ENCODE measurements at regions not wholly inside any gene's neighbourhood (a gene's known extent, or its start where the extent isn't known, plus 50 kb on each side); places are given as distances from the start of the nearest gene placed in this dataset.

DNA sequence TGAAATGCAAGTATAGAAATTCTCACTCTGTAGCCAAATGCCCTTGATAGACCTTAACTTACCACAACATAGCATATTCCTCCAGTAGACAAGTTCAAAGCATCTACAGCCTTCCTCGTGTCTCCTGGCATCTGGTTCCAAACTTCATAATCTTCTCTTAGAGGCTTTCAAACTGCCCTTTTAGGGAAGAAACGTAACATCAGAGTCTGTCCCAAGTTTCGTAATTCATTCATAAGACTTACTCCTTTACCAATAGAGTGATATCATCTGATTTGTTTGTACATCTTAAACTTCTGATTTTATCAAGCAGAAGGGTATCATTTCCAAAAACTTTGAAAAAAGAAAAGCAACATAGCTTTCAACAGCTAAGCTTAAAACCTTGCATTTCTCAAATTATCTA lies 137.4 kb downstream of the SPRY2 start:
- H3K4me3 ChIP-seq (ENCODE audit: low read depth, low read length) = no peak overlapping the region
- TF ChIP-seq CTCF (conservative IDR thresholded peaks at IDR 0.05; ENCODE audit: low read depth, low read length) = no peak

GRCh38 chr13:80201694-80202468 lies 139.0 kb downstream of the SPRY2 start:
- no peak for DNase-seq (ENCODE audit: low read depth)
- H3K4me3 ChIP-seq (ENCODE audit: low read depth, low read length) = no peak overlapping the region
- no peak for TF ChIP-seq CTCF (conservative IDR thresholded peaks at IDR 0.05; ENCODE audit: low read depth, low read length)

More for the DNA sequence above, 137.4 kb downstream of the SPRY2 start:
- DNase-seq (ENCODE audit: low read depth) = no peak

- H3K4me3 ChIP-seq (ENCODE audit: low read depth, low read length) = no peak overlapping the region
Observed at GRCh38 chr13:80199585-80200292, 141.2 kb downstream of the SPRY2 start.

GRCh38 chr13:80199067-80199466 lies 141.9 kb downstream of the SPRY2 start:
- no peak for TF ChIP-seq CTCF (conservative IDR thresholded peaks at IDR 0.05; ENCODE audit: low read depth, low read length)
- no peak overlapping the region for H3K4me3 ChIP-seq (ENCODE audit: low read depth, low read length)
- DNase-seq (ENCODE audit: low read depth) = no peak

More at GRCh38 chr13:80199585-80200292, 141.2 kb downstream of the SPRY2 start:
- no peak for TF ChIP-seq CTCF (conservative IDR thresholded peaks at IDR 0.05; ENCODE audit: low read depth, low read length)
- DNase-seq (ENCODE audit: low read depth) = no peak

GRCh38 chr13:80196756-80197155 lies 144.2 kb downstream of the SPRY2 start:
- TF ChIP-seq CTCF (conservative IDR thresholded peaks at IDR 0.05; ENCODE audit: low read depth, low read length) = no peak
- no peak overlapping the region for H3K4me3 ChIP-seq (ENCODE audit: low read depth, low read length)
- no peak for DNase-seq (ENCODE audit: low read depth)

GRCh38 chr13:80195649-80196048 lies 145.3 kb downstream of the SPRY2 start:
- TF ChIP-seq CTCF (conservative IDR thresholded peaks at IDR 0.05; ENCODE audit: low read depth, low read length) = no peak
- DNase-seq (ENCODE audit: low read depth) = no peak
- H3K4me3 ChIP-seq (ENCODE audit: low read depth, low read length) = no peak overlapping the region

Measured in epithelial cell of proximal tubule (primary cell).